HG03103 (cell line): ENCODE measurements at regions not wholly inside any gene's neighbourhood (a gene's known extent, or its start where the extent isn't known, plus 50 kb on each side); places are given as distances from the start of the nearest gene placed in this dataset.

Source experiments
- ATAC-seq: cut with Tn5 transposase; IDR thresholded peaks from one replicate; pipeline ENCODE4 v1.9.1; 2021; ENCODE audit warnings: low read depth; ENCODE audit not compliant: unreplicated experiment

DNA sequence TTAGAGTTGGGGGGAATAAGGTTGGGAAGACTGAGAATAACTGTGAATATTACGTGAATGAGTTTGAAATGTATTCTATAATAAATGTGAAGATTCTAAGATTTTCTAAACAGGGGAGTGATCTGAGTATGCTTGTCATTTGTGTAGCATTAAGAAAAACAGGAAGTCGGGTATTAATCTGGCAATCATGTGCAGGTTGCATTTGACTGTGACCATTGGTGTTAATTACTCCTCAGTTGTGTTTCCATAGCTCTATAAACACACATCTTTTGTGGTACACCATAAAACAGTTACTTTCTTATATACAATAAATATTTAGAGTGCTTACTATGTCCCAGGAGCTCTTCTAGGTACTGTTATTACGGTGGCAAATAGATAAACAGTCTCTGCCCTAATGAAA is 434.4 kb upstream of the PDE3A start:
- no peak for ATAC-seq

DNA sequence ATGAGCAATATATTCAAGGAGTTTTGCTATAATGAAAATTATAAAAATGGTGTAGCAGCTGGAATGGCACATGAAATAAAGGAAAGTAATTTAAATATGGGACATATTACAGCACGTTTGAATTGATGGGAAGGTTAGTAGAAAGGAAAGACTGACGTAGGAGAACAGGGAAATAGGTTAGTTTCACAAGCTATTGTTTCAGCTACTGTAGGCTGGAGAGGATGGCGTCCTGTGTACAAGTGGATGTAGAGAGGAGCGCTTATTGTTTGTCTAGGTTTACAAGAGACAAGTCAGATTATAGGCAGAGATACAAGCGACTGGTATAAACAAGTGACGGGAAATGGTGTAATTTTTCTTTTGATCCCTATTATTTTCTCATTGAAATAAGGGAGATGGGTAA is 431.2 kb upstream of the PDE3A start:
- ATAC-seq, result no peak

DNA sequence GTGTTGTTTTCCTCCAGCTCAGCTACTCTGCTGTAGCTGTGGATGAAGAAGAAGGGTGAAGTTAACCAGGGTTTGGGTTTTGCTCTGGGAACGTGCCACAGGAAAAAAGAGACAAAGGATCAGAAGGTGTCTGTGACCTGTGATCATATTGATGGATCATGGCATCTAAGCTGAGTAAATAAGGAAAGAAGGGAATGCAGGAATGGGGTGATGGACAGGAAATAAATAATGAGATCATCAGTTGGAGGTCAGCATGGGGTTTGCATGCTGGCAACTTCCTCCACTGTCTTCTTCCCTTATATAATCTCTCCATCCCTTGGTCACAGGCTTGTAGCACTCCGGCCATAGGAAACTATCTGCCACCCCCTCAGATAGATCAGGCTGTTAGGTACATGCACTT is 430.3 kb upstream of the PDE3A start:
- ATAC-seq, result no peak

DNA sequence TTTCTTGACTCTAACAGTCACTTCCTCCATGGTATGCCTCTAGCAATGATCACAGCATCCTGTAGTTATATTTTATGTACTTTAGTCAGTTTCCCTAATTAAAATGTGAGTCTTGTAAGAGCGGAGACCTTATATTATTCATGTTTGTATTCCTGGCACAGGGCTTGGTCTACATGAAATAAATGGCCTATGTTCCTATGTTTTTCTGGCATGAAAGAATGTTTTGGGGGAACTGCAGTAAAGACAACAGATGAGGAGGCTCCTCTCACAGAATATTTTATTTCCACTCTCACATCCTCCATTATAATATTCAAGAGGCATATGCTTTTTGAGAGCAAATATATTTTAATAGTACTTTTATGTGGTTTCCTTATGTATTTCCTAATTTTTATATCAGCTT is 429.8 kb upstream of the PDE3A start:
- no peak for ATAC-seq

DNA sequence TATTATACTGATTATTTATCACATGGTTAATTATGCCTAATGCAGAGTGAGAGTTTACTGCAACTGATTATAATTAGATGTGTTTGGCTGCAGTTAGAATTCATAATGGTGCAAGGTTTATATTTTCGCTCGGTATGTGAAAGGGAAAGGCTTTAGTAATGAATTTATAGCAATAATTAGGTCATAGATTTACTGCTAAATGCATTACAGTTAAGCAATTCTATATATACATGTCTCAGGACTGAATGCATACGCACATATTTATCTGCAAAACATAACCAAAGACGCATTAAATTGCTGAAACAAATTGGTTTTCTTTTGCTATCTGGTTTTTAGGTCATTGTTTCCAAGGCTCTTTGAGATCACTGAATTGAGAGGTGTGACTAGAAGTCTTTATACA is 428.1 kb upstream of the PDE3A start:
- no peak for ATAC-seq

DNA sequence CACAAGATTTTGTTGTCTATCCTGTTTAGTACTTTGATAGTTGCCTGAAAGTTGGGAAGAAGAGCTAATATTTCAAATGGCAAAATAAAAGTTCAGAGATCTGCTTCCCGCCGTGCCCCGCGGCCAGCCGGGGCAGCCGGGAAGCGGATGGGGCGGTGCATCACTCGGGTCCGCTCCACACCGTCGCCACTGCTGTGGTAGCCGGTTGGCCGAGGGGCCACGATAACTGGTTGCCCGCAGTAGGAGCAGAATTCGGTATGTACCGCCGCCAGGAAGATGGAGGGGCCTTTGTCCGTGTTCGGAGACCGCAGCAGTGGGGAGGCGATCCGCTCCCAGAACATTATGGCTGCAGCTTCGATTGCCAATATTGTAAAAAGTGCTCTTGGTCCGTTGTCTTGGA is 427.2 kb upstream of the PDE3A start:
- ATAC-seq, result no peak

DNA sequence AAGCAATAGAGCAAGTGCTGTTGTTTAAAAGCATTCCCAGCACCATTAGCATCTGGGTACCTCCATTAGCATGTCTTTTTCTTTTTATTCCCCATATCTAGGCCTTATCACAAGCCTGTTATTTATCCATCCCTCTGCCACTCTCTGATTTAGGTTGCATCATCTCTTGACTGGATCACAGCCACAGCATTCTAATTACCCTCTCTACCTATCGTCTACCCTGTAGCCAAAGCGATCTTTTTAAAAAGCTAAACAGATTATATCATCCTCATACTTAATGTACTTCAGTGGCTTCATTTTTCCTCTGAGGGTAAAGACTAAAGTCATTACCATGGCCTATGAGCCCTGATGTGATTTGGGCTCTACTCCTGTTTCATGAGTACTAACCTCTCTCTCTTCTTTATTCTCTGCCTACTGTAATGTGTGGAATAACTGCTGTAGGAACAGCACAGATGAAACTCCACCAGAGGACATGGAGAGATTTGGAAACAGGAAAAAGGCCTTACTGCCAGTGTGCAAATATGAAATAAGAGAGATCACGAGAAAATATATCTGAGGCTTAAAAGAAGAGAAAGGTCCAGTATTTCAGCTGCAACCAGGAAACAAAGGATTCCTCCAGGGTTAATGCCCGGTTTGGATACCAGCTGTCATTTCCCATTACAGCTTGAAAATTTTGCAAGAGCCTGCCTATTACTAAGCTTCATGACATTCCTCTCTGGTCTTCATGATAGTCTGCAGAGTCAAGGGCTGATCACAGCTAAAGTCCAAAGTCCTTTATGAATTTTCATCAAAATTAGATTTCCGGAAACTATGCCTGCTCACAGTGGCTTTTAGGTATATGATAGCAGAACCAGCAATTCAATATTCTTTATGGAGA is 422.5 kb upstream of the PDE3A start:
- ATAC-seq, result no peak

DNA sequence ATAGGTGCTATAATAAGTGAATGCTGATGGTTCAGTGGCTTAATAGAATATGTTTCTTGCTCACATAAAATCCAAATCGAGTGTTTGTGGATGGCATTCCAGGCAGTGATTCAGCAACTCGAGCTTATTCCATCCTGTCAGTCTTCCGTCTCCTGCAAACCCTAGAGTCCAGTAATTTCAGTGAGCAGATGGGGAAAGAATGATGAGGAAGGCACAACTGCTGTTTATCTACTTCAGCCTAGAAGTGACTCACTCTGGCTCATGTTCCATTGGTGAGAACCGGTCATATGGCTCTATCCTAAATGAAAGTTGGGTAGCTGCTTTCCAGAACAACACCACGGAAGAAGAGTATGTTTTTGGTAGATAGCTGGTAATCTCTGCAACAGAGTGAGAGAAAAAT is 421.8 kb upstream of the PDE3A start:
- no peak for ATAC-seq

DNA sequence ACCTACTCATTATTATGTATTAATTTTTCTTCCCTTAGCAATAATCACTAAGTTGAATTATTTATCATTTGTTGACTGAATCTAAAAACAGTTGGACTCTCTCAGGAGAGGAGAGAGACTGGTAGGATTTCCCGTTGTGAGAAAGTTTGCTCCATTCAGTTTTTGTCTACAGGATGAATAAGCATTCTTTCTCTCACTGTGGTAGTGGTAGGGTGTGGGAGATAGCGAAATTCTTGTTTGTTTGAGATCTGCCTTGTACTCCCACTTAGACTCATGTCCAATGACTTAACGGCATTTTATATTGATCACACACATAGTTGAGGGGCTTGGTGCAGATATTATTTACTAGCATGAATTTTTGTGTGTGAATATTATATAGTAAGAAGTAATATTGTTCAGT is 421.0 kb upstream of the PDE3A start:
- ATAC-seq, result no peak

DNA sequence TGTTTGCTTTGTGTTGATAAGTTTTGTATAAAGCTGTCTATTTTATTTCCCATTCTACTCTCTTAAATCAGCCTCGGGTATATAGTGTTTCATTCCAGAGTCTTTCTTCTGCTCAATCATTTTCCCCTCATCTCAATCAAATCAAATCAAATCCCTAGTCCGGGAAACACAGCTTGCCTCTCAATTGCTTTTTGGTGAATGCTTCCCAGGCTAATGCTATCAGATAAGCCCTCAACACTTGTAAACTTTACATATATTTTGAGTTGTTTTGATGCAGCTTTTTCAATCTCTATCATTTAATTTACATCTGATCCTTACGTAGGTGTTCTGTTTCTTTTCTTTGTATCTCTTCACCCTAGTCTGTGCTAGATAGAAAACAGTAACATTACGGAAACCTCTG is 416.7 kb upstream of the PDE3A start:
- no peak for ATAC-seq

DNA sequence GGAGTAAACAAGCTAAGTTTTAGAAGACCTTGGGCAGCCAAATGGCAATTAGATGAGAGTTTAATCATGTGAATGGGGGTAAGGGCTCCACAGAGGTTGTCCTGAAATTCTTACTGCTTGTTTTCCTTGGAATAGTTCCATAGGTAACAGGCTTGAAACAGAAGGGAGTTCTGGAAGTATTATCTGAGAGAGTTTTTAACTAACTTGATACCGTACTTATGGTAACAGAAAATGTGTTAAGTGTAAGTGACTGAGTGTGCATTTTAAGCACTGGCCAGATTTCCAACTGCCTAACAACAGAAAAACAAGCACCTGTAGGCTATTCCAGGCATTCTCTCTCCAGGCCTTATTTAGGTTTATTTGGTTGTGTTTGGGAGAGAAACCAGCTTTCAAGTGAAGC is 414.6 kb upstream of the PDE3A start:
- ATAC-seq, result no peak

DNA sequence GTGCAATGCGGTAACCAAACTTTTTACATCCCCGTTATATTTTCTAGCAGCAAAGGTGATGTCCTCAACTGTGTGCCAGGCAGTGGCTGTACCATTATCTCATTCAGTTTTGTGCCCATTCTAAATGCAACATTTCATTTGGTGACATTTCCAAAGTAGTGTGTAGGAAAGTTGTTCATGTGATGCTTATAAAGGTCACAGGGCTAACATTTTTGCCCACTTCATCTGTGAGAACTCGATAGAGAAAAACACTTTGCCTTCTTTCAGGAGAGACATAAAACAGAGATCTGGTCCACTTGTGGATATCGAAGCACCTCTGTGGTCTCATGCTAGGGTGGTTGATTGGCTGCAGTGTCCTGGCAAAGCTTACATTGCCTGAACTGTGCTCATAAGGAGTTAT is 414.2 kb upstream of the PDE3A start:
- ATAC-seq, result no peak

DNA sequence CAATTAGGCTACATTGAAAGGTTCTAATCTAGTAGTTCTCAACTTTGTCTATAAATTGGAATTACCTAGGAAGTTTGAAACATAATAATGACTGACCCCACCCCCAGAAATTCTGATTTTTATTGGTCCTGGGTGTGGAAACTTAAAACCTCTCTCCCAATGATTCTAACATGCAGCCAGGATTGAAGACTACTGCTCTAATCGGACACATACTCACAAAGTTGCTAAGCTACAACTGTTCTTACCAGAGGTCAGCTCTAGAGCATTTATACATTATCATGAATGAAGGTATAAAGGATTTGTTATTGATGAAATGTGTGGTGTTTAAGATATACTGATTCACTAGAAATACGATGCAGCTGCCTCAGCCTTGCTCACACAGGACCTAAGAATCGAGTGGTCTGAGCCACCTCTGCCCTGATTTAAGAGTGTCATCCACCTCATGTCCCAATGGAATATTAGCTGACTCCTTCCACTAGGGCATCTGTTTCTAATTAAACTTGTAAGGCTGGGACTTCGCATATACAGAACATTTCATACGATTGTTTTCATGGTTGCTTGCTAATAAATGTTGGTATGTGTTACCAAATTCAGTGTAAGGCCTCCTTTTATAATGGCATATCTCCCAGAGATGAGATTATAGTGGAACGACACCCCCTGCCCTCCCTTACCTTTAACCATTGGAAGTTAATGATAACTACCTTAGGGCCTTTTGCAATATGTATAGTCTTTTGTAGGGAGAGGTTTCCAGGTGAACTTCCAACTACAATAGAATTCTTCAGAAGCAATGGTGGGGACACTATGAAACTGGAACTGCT is 410.8 kb upstream of the PDE3A start:
- ATAC-seq, result no peak

DNA sequence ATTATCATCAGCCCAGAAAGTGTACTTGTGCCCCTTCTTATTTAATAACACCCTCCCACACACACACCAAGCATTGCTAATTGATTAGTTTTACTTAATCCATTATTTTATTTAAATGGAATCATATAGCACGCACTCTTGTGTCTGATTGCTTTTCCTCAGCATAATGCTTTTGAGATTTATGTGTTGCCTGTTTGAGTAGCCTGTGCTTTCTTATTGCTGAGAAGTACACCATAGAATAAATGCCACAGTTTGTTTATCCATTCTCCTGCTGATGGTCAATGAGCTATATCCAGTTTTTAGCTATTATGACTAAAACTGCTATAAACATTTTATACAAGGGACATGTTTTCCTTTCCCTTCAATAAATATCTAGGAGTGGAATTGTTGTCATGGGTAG is 409.9 kb upstream of the PDE3A start:
- ATAC-seq, result no peak

DNA sequence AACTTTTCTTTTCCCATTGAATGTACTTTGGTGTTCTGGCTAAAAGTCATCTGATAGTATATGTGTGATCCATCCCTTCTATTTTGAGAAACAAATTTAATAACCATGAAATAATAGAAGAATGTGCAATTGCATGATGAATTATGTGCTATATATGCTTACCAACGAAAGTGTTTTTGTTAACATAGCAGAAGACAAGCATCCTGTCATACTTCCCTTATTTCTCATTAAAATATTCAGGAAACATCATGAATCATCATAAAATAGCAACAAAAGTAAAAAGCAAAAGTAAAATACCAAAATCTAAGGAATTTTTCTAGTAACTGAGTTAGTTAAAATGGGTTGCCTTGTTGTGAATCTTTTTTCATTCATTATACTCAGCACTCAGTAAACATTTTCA is 409.0 kb upstream of the PDE3A start:
- no peak for ATAC-seq

DNA sequence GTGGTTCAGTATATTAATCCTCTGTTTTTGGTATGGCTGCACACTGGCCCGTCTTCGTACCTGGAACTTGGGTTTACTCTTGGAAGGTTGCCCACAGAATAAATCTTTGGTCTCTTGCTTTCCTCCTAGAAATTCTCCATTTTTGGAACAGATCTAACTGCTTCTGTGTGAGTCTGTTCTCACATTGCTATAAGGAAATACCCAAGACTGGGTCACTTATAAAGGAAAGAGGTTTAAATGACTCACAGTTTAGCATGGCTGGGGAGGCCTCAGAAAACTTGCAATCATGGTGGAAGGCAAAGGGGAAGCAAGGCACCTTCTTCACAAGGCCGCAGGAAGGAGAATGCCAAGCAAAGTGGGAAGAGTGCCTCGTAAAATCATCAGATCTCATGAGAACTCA is 407.8 kb upstream of the PDE3A start:
- ATAC-seq, result no peak

DNA sequence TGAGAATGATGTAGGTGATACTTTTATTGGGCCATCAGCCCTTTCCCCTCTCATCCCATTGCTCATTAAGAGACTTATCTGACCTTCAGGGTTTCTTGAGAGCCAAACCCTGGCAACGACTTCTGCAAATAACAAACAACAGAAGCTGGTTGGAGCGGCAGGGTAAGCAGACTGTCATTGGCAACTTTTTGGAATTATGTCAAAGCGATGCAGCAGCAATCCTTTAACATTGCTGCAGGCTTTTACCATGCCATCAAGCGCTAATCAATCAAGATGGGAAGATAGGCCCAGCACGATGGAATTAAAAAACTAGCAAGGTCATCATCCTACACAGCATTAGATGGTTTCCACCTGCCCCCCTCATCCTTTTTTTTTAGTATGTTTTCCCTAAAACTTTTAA is 406.1 kb upstream of the PDE3A start:
- no peak for ATAC-seq

DNA sequence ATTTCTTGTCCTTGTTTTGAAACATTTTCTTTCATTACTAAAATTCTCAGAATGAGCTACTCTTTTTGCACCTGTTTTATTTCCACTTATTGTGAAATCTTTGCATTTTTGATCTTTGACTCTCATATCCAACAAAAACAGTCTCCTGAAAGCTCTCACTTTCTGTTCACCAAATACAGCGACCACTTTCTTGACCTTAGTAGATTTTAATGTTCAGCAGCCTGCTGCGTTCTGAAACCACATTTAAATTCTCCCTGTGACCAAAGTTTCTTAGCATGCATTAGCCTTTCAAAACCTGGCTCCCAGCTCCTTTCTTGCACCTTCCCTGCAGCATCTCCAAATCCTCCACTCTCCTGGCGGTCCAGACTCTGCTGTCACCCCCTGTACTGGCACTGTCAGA is 404.4 kb upstream of the PDE3A start:
- no peak for ATAC-seq

DNA sequence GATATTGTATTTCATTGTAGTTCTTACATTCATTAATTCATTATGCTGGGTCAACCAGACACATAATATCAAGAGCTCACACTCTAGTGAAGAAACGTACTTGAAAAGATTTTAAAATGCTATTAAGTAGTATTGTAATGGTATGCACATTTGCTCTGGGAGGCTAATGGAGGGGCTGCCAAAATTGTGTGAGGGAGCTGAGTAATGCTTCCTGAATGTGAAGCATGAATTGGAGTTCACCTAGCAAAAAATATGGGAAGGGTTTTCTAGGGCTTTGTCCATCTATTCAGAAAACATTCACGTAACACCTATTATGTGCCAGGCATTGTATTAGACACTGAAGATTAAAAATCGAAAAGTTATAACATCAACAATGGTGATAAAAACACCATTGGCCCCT is 403.8 kb upstream of the PDE3A start:
- no peak for ATAC-seq

DNA sequence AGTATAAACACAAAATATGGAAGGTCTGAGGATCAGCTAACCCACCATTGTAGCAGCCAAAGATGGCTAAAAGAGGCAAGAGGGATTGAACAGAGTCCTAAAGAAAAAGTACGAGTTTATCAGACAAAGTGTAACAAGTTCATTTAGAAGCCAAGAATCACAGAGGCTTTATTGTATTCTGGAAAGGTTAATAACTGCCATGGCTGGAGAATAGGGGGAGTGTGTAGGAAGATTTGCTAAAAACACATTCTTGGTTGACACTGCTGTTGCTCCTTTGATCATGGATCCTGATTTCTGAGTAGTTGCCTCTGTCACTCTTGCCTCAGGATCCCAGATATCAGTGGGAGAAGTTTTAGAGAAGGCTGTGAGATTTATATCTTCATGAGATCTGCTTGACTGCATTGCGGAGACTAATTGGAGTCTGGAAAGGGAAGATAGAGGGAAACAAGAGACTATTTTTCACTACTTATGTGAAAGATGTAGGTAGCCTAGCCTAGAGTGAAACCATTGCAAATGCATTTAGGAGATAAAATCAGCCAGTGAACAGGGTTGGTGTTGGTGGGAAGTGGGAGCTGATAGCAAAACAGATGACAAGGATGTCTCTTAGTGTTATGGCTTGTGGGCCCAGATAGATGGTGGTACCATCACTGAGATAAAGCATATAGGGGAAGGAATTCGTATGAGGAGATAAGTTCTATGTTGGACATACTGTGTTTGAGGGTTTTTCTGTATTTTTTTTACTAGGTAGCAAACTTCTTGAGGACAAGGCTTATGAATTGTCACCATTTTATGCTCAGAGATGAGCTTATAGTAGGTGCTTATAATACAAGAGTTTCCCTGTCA is 402.9 kb upstream of the PDE3A start:
- ATAC-seq, result no peak

DNA sequence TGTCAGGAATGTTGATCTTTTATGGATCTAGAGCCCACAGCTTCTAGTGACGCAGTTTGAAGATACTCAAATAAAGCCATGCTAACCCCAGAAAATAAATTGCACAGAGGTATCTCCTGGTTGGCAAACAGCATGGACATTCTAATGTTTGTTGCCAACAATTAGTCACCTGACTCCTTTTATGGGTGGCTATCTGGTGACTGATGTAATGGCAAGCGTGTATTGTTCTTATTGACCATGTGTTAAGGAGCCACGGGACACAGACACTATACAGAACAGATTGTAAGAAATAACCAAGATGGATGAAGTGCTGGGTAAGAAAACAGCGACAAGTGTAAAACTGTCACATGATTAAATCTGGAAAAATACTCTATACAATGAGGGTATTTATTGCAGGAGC is 401.3 kb upstream of the PDE3A start:
- no peak for ATAC-seq
